WTC11 (cell line): ENCODE measurements at regions not wholly inside any gene's neighbourhood (a gene's known extent, or its start where the extent isn't known, plus 50 kb on each side); places are given as distances from the start of the nearest gene placed in this dataset.

Source experiments
- ATAC-seq: fragments of 200-7000 bp; cut with Tn5 transposase; 2 replicates; pipeline ENCODE4 v1.10.0; 2021; ENCODE audit warnings: mild to moderate bottlenecking, moderate library complexity
- CTCF ChIA-PET: fragments of 300-600 bp; sonication (Branson Sonifier 250); formaldehyde crosslinking; loops from one replicate; lab custom pipeline; 2021; ENCODE audit warnings: antibody characterized with exemption; lab: Charles Lee
- POLR2A ChIA-PET: fragments of 350-600 bp; sonication (Branson Sonifier 250); formaldehyde crosslinking; loops from one replicate; lab custom pipeline; 2021; ENCODE audit warnings: antibody characterized with exemption; lab: Charles Lee
- DNase-seq: peaks from one replicate; pipeline ENCODE4 v3.0.0; 2021; ENCODE audit warnings: low spot score
- H3K27ac Mint-ChIP-seq: 2 replicates; pipeline ENCODE4 v1.8.0; 2021; ENCODE audit warnings: mixed read lengths
- H3K27me3 Mint-ChIP-seq: 2 replicates; pipeline ENCODE4 v1.8.0; 2021; ENCODE audit warnings: low read depth, mild to moderate bottlenecking, moderate library complexity, mixed read lengths
- H3K36me3 Mint-ChIP-seq: 2 replicates; pipeline ENCODE4 v1.8.0; 2021; ENCODE audit warnings: mixed read lengths
- H3K4me1 Mint-ChIP-seq: 2 replicates; pipeline ENCODE4 v1.8.0; 2022; ENCODE audit warnings: mixed read lengths
- H3K4me3 Mint-ChIP-seq: 2 replicates; pipeline ENCODE4 v1.8.0; 2021; ENCODE audit warnings: mild to moderate bottlenecking, moderate library complexity, mixed read lengths
- H3K9me3 Mint-ChIP-seq: 2 replicates; pipeline ENCODE4 v1.8.0; 2021; ENCODE audit warnings: mixed read lengths
- CREB1 ChIP-seq: sonication (generic); formaldehyde crosslinking; IDR thresholded peaks from 2 replicates; pipeline ENCODE4 v1.8.0; 2023; ENCODE audit warnings: mild to moderate bottlenecking, missing genetic modification reagents
- EMX1 ChIP-seq: fragments of 250-450 bp; sonication (Bioruptor Pico); IDR thresholded peaks from 2 replicates; pipeline ENCODE4 v1.8.0; 2021; ENCODE audit warnings: mild to moderate bottlenecking
- FOXJ3 ChIP-seq: sonication (generic); formaldehyde crosslinking; IDR thresholded peaks from 2 replicates; pipeline ENCODE4 v1.9.0; 2021; ENCODE audit warnings: missing genetic modification reagents, mild to moderate bottlenecking, borderline replicate concordance
- FOXK1 ChIP-seq: sonication (generic); formaldehyde crosslinking; IDR thresholded peaks from 2 replicates; pipeline ENCODE4 v1.8.0; 2022; ENCODE audit warnings: mild to moderate bottlenecking, moderate library complexity, missing genetic modification reagents
- FOXP1 ChIP-seq: sonication (generic); formaldehyde crosslinking; IDR thresholded peaks from 2 replicates; pipeline ENCODE4 v1.8.0; 2022; ENCODE audit warnings: missing genetic modification reagents, mild to moderate bottlenecking, moderate library complexity, borderline replicate concordance
- MYBL2 ChIP-seq: sonication (generic); formaldehyde crosslinking; IDR thresholded peaks from 2 replicates; pipeline ENCODE4 v1.8.1; 2023; ENCODE audit warnings: mild to moderate bottlenecking, moderate library complexity, missing genetic modification reagents
- NR2C2 ChIP-seq: sonication (generic); formaldehyde crosslinking; IDR thresholded peaks from 2 replicates; pipeline ENCODE4 v1.8.0; 2022; ENCODE audit warnings: mild to moderate bottlenecking, missing genetic modification reagents
- SMAD3 ChIP-seq: sonication (generic); formaldehyde crosslinking; IDR thresholded peaks from 2 replicates; pipeline ENCODE4 v1.8.0; 2022; ENCODE audit warnings: missing genetic modification reagents, mild to moderate bottlenecking, borderline replicate concordance
- SMAD4 ChIP-seq: sonication (generic); formaldehyde crosslinking; IDR thresholded peaks from 2 replicates; pipeline ENCODE4 v1.8.0; 2022; ENCODE audit warnings: mild to moderate bottlenecking, missing genetic modification reagents
- SP1 ChIP-seq: sonication (generic); formaldehyde crosslinking; conservative IDR thresholded peaks from 2 replicates; pipeline ENCODE4 v1.8.1; 2022; ENCODE audit warnings: missing genetic modification reagents
- TEAD1 ChIP-seq: sonication (generic); formaldehyde crosslinking; IDR thresholded peaks from 2 replicates; pipeline ENCODE4 v1.8.0; 2022; ENCODE audit warnings: mild to moderate bottlenecking, missing genetic modification reagents
- ZNF232 ChIP-seq: sonication (generic); formaldehyde crosslinking; IDR thresholded peaks from 2 replicates; pipeline ENCODE4 v1.8.0; 2022; ENCODE audit warnings: mild to moderate bottlenecking, missing genetic modification reagents
- ZNF263 ChIP-seq: sonication (generic); formaldehyde crosslinking; IDR thresholded peaks from 2 replicates; pipeline ENCODE4 v1.8.1; 2022; ENCODE audit warnings: low read depth, mild to moderate bottlenecking, moderate library complexity, missing genetic modification reagents
- ZNF416 ChIP-seq: fragments of 250-450 bp; sonication (Bioruptor Pico); IDR thresholded peaks from 2 replicates; pipeline ENCODE4 v1.9.0; 2021; ENCODE audit warnings: mild to moderate bottlenecking, inconsistent platforms
- ZNF423 ChIP-seq: fragments of 250-450 bp; sonication (Bioruptor Pico); IDR thresholded peaks from 2 replicates; pipeline ENCODE4 v2.1.2; 2022; ENCODE audit warnings: mild to moderate bottlenecking, moderate library complexity
- TF ChIP-seq, protein P1 (sequence below): sonication (generic); formaldehyde crosslinking; IDR thresholded peaks from 2 replicates; pipeline ENCODE4 v1.8.1; 2023; ENCODE audit warnings: mild to moderate bottlenecking, missing genetic modification reagents, moderate library complexity
- TF ChIP-seq, protein P2 (sequence below): sonication (generic); formaldehyde crosslinking; IDR thresholded peaks from 2 replicates; pipeline ENCODE4 v1.8.1; 2022; ENCODE audit warnings: mild to moderate bottlenecking, moderate library complexity, missing genetic modification reagents
- TF ChIP-seq, protein P3 (sequence below): sonication (generic); formaldehyde crosslinking; IDR thresholded peaks from 2 replicates; pipeline ENCODE4 v1.8.1; 2022; ENCODE audit warnings: low read depth, mild to moderate bottlenecking, moderate library complexity, missing genetic modification reagents, borderline replicate concordance
- TF ChIP-seq, protein P4 (sequence below): sonication (generic); formaldehyde crosslinking; IDR thresholded peaks from 2 replicates; pipeline ENCODE4 v1.8.1; 2023; ENCODE audit warnings: mild to moderate bottlenecking, moderate library complexity, missing genetic modification reagents
- TF ChIP-seq, protein P5 (sequence below): sonication (generic); formaldehyde crosslinking; IDR thresholded peaks from 2 replicates; pipeline ENCODE4 v1.8.0; 2022; ENCODE audit warnings: mild to moderate bottlenecking, missing genetic modification reagents
- TF ChIP-seq, protein P6 (sequence below): sonication (generic); formaldehyde crosslinking; IDR thresholded peaks from 2 replicates; pipeline ENCODE4 v1.8.1; 2023; ENCODE audit warnings: mild to moderate bottlenecking, missing genetic modification reagents, borderline replicate concordance

DNA sequence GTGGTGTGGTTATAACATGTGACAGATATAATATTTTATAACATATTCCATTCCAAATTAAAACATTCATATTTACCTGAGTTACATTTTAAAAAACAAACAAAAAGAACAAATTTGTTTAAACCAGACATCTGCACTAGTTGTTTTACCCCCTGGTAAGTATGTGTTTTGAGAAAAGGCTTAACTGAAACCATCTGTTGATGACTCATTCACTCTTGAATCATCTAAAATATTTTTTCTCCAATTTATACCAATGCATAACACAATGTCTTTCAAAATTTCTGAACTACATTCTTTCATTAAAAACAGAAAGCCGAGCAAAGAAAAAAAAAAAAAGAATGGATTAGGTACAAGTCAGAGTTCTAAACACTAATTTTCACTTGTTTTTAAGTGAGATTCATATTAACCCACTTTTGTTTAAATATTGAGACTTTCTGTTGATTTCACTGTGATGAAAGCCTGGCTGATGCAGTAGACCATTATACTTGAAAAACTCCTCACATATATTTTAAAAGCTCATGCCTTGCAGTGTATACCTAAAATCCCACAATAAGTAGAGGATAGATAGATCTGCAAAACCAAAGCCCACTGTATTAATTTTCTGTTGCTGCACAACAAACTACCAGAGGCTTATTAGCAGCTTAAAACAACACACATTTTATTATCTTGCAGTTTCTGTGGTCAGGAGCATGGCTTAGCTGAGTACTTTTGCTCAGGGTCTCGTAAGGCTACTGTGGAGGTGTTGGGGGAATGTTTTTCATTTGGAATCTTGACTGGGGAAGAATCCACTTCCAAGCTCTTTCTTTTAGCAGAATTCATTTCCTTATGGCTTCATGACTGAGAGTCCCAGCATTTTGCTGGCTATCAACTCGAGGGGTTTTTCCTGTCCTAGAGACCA lies 221.5 kb downstream of the PCDH18 start:
- Mint-ChIP-seq H3K4me1 (peaks cover 14% of the 10 kb centered on the region), H3K27ac (peak overlapping the region; percentile 18; the same call in 1 of the 2 replicates), H3K4me3 (no peak overlapping the region), H3K27me3 (no peaks in the 10 kb centered on the region), H3K36me3 (no peaks in the 10 kb centered on the region), H3K9me3 (peaks cover 3% of the 10 kb centered on the region; the same call in 1 of the 2 replicates)
- POLR2A ChIA-PET = no interaction called here
- CTCF ChIA-PET = no interaction called here
- TF ChIP-seq, protein P1, sequence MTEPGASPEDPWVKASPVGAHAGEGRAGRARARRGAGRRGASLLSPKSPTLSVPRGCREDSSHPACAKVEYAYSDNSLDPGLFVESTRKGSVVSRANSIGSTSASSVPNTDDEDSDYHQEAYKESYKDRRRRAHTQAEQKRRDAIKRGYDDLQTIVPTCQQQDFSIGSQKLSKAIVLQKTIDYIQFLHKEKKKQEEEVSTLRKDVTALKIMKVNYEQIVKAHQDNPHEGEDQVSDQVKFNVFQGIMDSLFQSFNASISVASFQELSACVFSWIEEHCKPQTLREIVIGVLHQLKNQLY (CRISPR knock-in tag) = no peak
- TF ChIP-seq, protein P2, sequence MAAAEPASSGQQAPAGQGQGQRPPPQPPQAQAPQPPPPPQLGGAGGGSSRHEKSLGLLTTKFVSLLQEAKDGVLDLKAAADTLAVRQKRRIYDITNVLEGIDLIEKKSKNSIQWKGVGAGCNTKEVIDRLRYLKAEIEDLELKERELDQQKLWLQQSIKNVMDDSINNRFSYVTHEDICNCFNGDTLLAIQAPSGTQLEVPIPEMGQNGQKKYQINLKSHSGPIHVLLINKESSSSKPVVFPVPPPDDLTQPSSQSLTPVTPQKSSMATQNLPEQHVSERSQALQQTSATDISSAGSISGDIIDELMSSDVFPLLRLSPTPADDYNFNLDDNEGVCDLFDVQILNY (CRISPR knock-in tag) = no peak
- TF ChIP-seq, protein P3, sequence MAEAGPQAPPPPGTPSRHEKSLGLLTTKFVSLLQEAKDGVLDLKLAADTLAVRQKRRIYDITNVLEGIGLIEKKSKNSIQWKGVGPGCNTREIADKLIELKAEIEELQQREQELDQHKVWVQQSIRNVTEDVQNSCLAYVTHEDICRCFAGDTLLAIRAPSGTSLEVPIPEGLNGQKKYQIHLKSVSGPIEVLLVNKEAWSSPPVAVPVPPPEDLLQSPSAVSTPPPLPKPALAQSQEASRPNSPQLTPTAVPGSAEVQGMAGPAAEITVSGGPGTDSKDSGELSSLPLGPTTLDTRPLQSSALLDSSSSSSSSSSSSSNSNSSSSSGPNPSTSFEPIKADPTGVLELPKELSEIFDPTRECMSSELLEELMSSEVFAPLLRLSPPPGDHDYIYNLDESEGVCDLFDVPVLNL = no peak
- TF ChIP-seq ZNF416 (CRISPR knock-in tag) (no peak), ZNF423 (CRISPR knock-in tag) (no peak), SMAD4 (CRISPR knock-in tag) (no peak), SP1 (CRISPR knock-in tag) (no peak), TEAD1 (no peak), NR2C2 (CRISPR knock-in tag) (no peak), ZNF263 (CRISPR knock-in tag) (no peak), CREB1 (CRISPR knock-in tag) (no peak), SMAD3 (CRISPR knock-in tag) (no peak)
- TF ChIP-seq, protein P4, sequence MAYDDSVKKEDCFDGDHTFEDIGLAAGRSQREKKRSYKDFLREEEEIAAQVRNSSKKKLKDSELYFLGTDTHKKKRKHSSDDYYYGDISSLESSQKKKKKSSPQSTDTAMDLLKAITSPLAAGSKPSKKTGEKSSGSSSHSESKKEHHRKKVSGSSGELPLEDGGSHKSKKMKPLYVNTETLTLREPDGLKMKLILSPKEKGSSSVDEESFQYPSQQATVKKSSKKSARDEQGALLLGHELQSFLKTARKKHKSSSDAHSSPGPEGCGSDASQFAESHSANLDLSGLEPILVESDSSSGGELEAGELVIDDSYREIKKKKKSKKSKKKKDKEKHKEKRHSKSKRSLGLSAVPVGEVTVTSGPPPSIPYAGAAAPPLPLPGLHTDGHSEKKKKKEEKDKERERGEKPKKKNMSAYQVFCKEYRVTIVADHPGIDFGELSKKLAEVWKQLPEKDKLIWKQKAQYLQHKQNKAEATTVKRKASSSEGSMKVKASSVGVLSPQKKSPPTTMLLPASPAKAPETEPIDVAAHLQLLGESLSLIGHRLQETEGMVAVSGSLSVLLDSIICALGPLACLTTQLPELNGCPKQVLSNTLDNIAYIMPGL = no peak
- TF ChIP-seq, protein P5, sequence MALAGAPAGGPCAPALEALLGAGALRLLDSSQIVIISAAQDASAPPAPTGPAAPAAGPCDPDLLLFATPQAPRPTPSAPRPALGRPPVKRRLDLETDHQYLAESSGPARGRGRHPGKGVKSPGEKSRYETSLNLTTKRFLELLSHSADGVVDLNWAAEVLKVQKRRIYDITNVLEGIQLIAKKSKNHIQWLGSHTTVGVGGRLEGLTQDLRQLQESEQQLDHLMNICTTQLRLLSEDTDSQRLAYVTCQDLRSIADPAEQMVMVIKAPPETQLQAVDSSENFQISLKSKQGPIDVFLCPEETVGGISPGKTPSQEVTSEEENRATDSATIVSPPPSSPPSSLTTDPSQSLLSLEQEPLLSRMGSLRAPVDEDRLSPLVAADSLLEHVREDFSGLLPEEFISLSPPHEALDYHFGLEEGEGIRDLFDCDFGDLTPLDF (CRISPR knock-in tag) = no peak
- DNase-seq (no peak), ATAC-seq (no peak)

DNA sequence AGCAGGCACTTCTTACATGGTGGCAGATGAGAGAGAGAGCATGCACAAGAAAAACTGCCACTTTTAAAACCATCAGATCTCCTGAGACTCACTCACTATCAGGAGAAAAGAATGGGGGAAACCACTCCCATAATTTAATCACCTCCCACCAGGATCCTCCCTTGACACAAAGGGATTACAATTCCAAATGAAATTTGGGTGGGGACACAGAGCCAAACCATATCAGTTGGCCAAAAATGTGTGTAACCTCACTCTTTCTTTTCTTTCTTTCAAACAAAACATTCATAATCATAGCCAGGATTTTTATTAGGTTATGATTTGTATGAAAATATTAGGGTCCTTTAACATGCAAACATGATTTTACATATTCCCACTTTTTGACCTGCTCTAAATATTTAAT lies 222.1 kb downstream of the PCDH18 start:
- no peaks in the 10 kb centered on the region for H3K27me3 Mint-ChIP-seq
- DNase-seq = no peak
- no peaks in the 10 kb centered on the region for H3K36me3 Mint-ChIP-seq
- TF ChIP-seq ZNF232 (CRISPR knock-in tag) = no peak
- TF ChIP-seq FOXJ3 (CRISPR knock-in tag) = no peak
- TF ChIP-seq, protein P6, sequence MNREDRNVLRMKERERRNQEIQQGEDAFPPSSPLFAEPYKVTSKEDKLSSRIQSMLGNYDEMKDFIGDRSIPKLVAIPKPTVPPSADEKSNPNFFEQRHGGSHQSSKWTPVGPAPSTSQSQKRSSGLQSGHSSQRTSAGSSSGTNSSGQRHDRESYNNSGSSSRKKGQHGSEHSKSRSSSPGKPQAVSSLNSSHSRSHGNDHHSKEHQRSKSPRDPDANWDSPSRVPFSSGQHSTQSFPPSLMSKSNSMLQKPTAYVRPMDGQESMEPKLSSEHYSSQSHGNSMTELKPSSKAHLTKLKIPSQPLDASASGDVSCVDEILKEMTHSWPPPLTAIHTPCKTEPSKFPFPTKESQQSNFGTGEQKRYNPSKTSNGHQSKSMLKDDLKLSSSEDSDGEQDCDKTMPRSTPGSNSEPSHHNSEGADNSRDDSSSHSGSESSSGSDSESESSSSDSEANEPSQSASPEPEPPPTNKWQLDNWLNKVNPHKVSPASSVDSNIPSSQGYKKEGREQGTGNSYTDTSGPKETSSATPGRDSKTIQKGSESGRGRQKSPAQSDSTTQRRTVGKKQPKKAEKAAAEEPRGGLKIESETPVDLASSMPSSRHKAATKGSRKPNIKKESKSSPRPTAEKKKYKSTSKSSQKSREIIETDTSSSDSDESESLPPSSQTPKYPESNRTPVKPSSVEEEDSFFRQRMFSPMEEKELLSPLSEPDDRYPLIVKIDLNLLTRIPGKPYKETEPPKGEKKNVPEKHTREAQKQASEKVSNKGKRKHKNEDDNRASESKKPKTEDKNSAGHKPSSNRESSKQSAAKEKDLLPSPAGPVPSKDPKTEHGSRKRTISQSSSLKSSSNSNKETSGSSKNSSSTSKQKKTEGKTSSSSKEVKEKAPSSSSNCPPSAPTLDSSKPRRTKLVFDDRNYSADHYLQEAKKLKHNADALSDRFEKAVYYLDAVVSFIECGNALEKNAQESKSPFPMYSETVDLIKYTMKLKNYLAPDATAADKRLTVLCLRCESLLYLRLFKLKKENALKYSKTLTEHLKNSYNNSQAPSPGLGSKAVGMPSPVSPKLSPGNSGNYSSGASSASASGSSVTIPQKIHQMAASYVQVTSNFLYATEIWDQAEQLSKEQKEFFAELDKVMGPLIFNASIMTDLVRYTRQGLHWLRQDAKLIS (CRISPR knock-in tag) = no peak
- no peak for TF ChIP-seq FOXK1 (CRISPR knock-in tag)
- no peak for TF ChIP-seq MYBL2
- TF ChIP-seq EMX1 = no peak
- no peak for TF ChIP-seq FOXP1 (CRISPR knock-in tag)
- TF ChIP-seq SMAD4 (CRISPR knock-in tag) = no peak
- H3K9me3 Mint-ChIP-seq = peaks cover 3% of the 10 kb centered on the region; the same call in 1 of the 2 replicates
- POLR2A ChIA-PET = no interaction called here
- peaks cover 14% of the 10 kb centered on the region for H3K4me1 Mint-ChIP-seq
- H3K27ac Mint-ChIP-seq = no peak overlapping the region
- ATAC-seq = no peak
- H3K4me3 Mint-ChIP-seq = no peak overlapping the region
- CTCF ChIA-PET = no interaction called here
